Lung (tissue), 11 donors: ENCODE measurements at regions not wholly inside any gene's neighbourhood (a gene's known extent, or its start where the extent isn't known, plus 50 kb on each side); places are given as distances from the start of the nearest gene placed in this dataset.
A peak's percentile ranks its signal among the peaks of the same experiment; 100 is the strongest.

Source experiments
- ATAC-seq: fragments of 200-7000 bp; cut with Tn5 transposase; one replicate; pipeline ENCODE4 v1.9.1; 2020; ENCODE audit warnings: moderate number of reproducible peaks; ENCODE audit not compliant: insufficient read depth, low FRiP score
- DNase-seq, 3 donors: peaks; one replicate each; pipeline ENCODE4 v3.0.0-alpha.2; 2013 to 2017
- H3K27ac ChIP-seq, 2 donors: one replicate each; pipeline ENCODE4 v1.5.1; 2013; ENCODE audit warnings: mild to moderate bottlenecking in 2 of 2, moderate library complexity in 2 of 2, control low read depth in 1 of 2, inconsistent platforms in 1 of 2, low read depth in 1 of 2, low read length in 1 of 2
- H3K27me3 ChIP-seq, 3 donors: one replicate each; pipeline ENCODE4 v1.5.1; 2013; ENCODE audit warnings: low read length in 2 of 3; ENCODE audit not compliant: control insufficient read depth in 3 of 3, insufficient read depth in 3 of 3
- H3K36me3 ChIP-seq, 4 donors: one replicate each; pipeline ENCODE4 v1.5.1; 2013; ENCODE audit warnings: low read length in 4 of 4, mild to moderate bottlenecking in 1 of 4, moderate library complexity in 1 of 4; ENCODE audit not compliant: control insufficient read depth in 4 of 4, insufficient read depth in 4 of 4
- H3K4me1 ChIP-seq, 5 donors: one replicate each; pipeline ENCODE4 v1.5.1; 2013; ENCODE audit warnings: low read length in 5 of 5, mild to moderate bottlenecking in 2 of 5, moderate library complexity in 1 of 5; ENCODE audit not compliant: control insufficient read depth in 5 of 5, insufficient read depth in 5 of 5
- H3K4me3 ChIP-seq: one replicate; pipeline ENCODE4 v1.5.1; 2013; ENCODE audit warnings: mild to moderate bottlenecking, control low read depth, moderate library complexity
- H3K9ac ChIP-seq, 2 donors: one replicate each; pipeline ENCODE4 v1.5.1; 2013; ENCODE audit warnings: low read length in 2 of 2, control low read depth in 1 of 2; ENCODE audit not compliant: insufficient read depth in 1 of 2
- H3K9me3 ChIP-seq, 4 donors: one replicate each; pipeline ENCODE4 v1.5.1; 2013; ENCODE audit warnings: low read length in 3 of 4, mild to moderate bottlenecking in 1 of 4, moderate library complexity in 1 of 4; ENCODE audit not compliant: control insufficient read depth in 4 of 4, insufficient read depth in 3 of 4
- CTCF ChIP-seq: IDR thresholded peaks from 2 replicates; pipeline ENCODE4 v1.5.1; 2012; ENCODE audit warnings: mild to moderate bottlenecking; ENCODE audit errors: control extremely low read depth, extremely low read depth
- WGBS, 2 donors: extraction: QIAGEN DNeasy Blood & Tissue Kit; methylation state at CpG; one replicate each; pipeline ENCODE4 v1.1.7; 2013; 5-methylcytosine and 5-hydroxymethylcytosine counted together
- donor health status: control.
- donor health status: control.
- donor health status: Bipolar disorder and iron deficiency.
- donor health status: healthy.
- donor health status: DM: yes; HTN: yes; CAD: no.

GRCh38 chr3:161426758-161427157 lies 55.4 kb upstream of the SPTSSB start:
- no peak for ATAC-seq
- no peak for DNase-seq
- H3K36me3 ChIP-seq: no peaks in the 10 kb centered on the region
- 53 to 74% methylated on average over 4 of the region's 4 CpGs for WGBS, 2 donors
- H3K4me1 ChIP-seq: no peaks in the 10 kb centered on the region
- H3K27me3 ChIP-seq: no peaks in the 10 kb centered on the region
- H3K9ac ChIP-seq: no peak overlapping the region
- no peak for TF ChIP-seq CTCF
- no peaks in the 10 kb centered on the region for H3K9me3 ChIP-seq
- H3K4me3 ChIP-seq: no peak overlapping the region
- no peak overlapping the region for H3K27ac ChIP-seq

GRCh38 chr3:161423911-161424522 lies 52.7 kb upstream of the SPTSSB start:
- Histone ChIP-seq H3K9me3 (no peaks in the 10 kb centered on the region), H3K27me3 (no peaks in the 10 kb centered on the region), H3K4me3 (no peak overlapping the region), H3K36me3 (no peaks in the 10 kb centered on the region), H3K9ac (no peak overlapping the region), H3K4me1 (peaks cover 0 to 8% (median 2%) of the 10 kb centered on the region in 5 donors), H3K27ac (no peak overlapping the region)
- 60 to 62% methylated on average over 5 of the region's 5 CpGs for WGBS, 2 donors
- ATAC-seq: no peak
- peak in 2 of 3 donors; percentile 71 to 75 for DNase-seq
- TF ChIP-seq CTCF: peak; percentile 51

GRCh38 chr3:161422171-161422700 lies 50.9 kb upstream of the SPTSSB start:
- 90 to 91% methylated on average over 2 of the region's 2 CpGs for WGBS, 2 donors

More at GRCh38 chr3:161422171-161422700, 50.9 kb upstream of the SPTSSB start:
- peaks cover 0 to 8% (median 2%) of the 10 kb centered on the region in 5 donors for H3K4me1 ChIP-seq
- DNase-seq: no peak
- ATAC-seq: no peak
- H3K9me3 ChIP-seq: no peaks in the 10 kb centered on the region
- no peak overlapping the region for H3K4me3 ChIP-seq
- no peaks in the 10 kb centered on the region for H3K36me3 ChIP-seq
- H3K27ac ChIP-seq: no peak overlapping the region
- no peaks in the 10 kb centered on the region for H3K27me3 ChIP-seq
- TF ChIP-seq CTCF: no peak
- H3K9ac ChIP-seq: no peak overlapping the region
